IPS-18c (cell line): ENCODE measurements at regions not wholly inside any gene's neighbourhood (a gene's known extent, or its start where the extent isn't known, plus 50 kb on each side); places are given as distances from the start of the nearest gene placed in this dataset.
"Not testable (repeated sequence)": the region's sequence is repeated elsewhere in the genome, so short reads cannot be mapped to it uniquely, and the experiment has no call there.

Experiments used
- H3K4me3 ChIP-seq: 2 replicates; pipeline ENCODE4 v1.7.0; 2013; ENCODE audit warnings: low read depth, mild to moderate bottlenecking, low read length, moderate library complexity; ENCODE audit not compliant: insufficient read depth
- H3K9me3 ChIP-seq: one replicate; pipeline ENCODE4 v1.6.1; 2013; ENCODE audit warnings: mild to moderate bottlenecking, low read length, moderate library complexity; ENCODE audit not compliant: control insufficient read depth, insufficient read depth

DNA sequence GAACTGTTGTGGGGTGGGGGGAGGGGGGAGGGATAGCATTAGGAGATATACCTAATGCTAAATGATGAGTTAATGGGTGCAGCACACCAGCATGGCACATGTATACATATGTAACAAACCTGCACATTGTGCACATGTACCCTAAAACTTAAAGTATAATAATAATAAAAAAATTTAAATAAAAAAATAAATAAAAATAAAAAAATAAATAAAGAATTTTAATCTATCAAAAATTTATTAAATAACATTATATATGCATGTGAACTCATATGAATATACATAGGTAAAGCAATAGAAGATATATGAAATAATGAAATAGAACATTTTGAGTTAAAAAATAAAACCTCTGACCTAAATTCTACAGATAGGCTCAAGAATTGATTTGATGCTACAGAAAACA lies 764.2 kb upstream of the LRATD1 start:
- H3K9me3 ChIP-seq, H3K4me3 ChIP-seq: not testable (repeated sequence)

DNA sequence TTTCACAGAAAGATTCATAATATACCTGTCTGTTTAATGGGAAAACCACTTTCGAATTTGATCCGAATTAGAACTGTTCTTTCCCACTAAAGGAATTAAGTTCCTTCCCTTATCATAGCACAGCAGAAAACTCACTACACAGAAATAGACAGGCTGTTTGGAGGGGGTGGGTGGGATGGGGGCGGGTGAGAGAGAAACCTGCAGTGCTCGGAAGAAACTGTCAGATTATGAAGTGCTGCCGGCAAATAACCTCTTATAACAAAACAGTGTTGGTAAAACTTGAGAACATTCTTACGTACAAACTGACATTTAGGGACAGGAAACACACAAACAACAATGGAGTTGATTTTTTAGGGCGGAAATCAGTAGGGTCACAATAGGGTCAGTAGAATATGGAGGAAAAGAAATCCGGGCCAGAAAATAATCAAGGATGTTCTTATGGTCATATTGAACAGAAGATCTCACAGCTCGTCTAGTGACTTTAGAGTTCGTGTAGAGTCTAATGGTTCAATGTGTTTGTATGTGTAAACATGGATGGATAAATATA lies 756.0 kb upstream of the LRATD1 start:
- Histone ChIP-seq H3K9me3 (no peaks in the 10 kb centered on the region), H3K4me3 (no peak overlapping the region)

DNA sequence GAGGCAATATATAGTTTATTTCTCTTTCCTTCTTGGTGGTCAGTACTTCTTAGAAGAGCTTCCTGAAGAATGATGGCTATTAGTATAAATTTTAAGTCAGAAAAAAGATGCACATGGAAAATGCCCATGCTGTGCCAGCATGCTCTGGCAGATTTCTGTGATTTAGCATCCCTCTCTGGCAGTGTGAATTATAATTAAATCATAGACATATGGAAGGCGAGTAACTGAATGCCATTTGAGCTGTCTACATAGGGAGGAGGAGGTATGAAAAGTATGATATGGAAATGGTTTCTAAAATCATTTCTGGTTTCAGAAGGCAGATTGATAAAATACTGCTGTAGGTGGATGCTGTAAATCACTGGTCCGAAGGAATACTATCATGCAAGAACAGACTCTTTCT lies 754.9 kb upstream of the LRATD1 start:
- Histone ChIP-seq H3K4me3 (no peak overlapping the region), H3K9me3 (no peaks in the 10 kb centered on the region)

DNA sequence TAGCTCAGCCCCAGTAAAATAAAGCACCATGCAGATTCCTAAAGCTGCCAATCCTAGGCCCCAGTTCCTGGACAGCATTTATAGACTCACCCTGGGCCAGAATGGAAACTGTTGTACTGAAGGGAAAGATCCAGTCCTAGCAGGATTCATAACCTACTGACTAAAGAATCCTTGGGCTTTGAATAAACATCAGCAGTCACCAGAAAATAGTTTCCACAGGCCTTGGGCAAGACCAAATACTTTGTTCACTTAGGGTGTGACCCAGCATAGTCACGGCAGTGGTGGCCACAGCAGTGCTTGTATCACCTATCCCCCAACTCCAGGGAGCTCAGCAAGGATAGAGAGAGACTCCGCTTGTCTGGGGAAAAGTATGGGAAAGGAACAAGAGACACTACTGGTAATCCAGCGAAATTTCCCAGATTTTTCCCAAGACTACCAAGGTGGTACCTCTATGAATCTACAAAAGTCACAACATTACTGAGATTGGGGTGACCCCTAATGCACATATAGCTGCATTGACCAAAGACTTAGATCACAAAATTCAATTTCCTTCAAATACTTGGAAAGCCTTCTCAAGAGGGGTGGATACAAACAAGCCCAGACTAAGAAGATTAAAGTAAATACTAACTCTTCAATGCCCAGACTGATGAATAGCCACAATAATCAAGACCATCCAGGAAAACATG lies 748.1 kb upstream of the LRATD1 start:
- H3K4me3 ChIP-seq, result no peak overlapping the region
- H3K9me3 ChIP-seq, result no peaks in the 10 kb centered on the region

DNA sequence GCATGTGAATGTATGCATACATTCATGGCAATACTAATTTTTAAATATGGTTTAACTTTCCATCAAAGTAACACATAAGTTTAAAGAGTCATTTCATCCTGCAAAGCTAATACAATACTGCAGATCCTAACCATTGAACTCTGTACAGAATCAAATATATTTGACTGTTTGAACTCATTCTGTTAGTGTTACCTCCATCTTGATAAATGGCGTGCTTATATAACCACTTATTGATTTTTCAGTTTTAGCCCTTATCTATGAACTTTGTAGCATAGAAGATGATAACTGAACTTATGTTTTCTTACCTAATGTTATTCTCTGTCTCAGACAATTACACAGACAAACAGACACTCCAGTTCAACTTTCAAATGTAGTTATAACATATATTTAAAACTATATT lies 731.0 kb upstream of the LRATD1 start:
- Histone ChIP-seq H3K9me3 (peaks cover 4% of the 10 kb centered on the region), H3K4me3 (no peak overlapping the region)

DNA sequence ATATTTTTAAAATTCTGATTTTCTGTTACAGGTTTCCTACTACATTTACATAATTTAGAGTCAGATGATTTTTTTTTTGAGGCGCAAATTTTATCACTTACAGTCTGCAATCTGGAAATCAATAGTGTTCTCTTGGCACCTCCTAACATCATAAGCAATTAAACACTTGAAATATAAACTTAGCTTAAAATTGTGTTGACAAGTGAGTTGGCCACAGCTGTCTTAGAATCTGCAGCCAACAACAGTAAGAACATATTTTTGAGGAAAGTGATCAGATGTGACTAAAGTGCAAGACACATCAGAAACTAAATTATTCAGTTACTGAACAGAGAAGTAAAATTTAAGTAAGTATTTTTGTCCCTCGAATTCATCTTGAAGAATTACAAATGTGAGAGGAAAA lies 726.7 kb upstream of the LRATD1 start:
- H3K9me3 ChIP-seq, result no peaks in the 10 kb centered on the region

DNA sequence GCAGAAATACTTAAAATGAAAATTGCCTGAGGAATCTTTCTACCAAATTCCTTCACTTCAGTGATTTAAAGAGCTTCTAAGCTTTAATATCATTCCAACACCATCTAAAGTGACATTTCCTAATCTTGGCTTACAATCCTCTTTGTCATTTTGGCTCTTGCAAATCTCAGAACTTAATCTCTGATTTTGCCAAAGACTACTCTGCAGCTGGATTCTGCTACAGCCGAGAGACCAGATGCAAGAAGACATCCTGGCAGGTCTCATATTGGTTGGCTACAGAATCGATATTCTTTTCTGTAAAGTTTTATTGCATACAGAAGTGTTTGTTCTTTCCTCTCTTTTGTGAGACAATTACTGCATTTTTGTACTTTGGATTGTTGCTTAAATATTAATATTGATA lies 716.5 kb upstream of the LRATD1 start:
- no peaks in the 10 kb centered on the region for H3K9me3 ChIP-seq
- H3K4me3 ChIP-seq, result no peak overlapping the region

More for the DNA sequence above, 726.7 kb upstream of the LRATD1 start:
- H3K4me3 ChIP-seq, result no peak overlapping the region

DNA sequence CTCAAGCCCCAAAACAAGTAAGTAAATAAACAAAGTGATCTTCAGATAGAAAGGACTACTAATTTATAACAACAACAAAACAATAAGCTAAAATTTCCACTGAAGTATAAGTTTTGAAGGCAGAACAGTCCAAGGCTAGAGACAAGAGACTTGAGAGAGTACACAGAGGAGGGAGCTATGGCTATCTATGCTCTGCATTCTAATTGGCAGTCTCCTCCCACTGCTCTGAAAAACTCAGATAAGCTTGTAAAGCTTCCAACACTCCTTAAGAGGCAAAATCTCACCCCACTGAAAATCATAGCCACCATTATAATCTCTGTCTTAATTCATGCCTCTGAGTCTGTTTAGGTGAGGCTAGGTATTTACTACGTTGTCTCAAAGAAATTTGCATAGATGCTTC lies 714.6 kb upstream of the LRATD1 start:
- Histone ChIP-seq H3K9me3 (no peaks in the 10 kb centered on the region), H3K4me3 (no peak overlapping the region)

DNA sequence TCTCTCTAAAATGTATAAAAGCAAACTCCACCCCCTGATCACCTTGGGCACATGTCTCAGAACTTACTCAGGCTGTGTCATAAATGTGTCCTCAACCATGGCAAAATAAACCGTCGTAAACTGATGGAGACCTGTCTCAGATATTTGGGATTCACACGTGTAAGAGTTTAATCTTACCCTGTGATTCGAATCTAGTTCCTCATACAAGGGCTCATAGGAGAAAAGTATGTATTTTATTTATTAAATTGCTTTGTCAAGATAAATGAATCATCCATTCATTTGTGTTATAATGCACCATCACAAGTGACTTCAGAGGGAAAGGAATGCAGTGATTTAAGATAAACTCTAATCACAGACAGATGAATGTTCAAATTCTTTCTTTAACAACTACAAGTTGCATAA lies 712.5 kb upstream of the LRATD1 start:
- H3K9me3 ChIP-seq, result no peaks in the 10 kb centered on the region
- no peak overlapping the region for H3K4me3 ChIP-seq

DNA sequence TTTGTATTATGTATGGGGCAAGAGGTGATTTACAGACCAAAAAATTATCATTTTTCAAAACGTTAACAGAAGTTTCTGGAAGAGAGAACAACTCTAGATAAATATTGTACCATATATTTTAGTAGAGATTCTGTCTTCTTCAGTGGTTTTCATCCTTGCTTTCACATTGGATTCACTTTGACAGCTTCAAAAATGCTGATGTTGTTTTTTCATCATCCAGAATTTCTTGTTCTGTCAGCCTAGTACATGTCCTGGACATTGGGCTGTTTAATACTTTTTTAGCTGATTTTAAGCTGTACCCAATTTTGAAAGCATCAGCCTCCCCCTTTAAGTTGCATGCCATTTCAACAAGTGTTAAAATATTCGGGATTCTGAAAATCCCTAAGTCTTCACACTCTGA lies 711.3 kb upstream of the LRATD1 start:
- Histone ChIP-seq H3K4me3 (no peak overlapping the region), H3K9me3 (no peaks in the 10 kb centered on the region)

DNA sequence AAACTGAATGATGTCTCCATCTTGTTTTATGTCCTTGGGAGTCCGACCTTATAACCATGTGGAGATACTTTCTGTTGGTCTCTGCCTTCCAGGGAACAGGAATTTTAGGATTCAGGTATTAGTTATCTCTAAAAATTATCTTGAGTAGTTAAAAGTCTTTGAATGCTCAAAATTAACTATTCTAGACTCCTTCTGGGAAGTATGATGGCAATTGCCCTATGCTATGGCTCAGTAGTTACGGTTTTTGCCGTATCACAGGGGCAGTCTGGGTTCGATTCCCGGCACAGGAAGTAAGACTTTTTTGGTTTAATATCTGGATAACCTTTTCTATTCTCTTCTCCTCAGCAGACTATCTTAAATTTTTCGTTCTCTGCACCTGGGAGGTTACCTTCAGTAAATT lies 708.7 kb upstream of the LRATD1 start:
- H3K9me3 ChIP-seq, result peaks cover 2% of the 10 kb centered on the region

DNA sequence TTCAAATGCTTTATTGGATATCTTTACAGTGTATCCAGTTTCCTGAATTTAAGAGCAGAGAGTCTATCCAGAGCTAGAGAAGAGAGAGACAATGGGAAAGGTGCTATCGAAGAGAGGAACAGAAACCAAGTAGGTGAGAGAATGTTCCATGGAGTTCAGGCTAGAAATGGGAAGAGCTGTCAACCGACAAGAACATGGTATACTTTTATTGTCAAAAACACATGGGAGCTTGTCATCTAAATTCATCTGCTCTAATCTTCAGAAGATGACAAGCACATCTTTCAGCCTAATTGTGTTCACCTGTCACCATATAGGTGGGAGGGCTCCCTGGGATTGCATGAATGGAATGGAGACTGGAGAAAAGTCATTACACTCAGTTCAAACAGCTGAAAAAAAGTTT lies 690.4 kb upstream of the LRATD1 start:
- Histone ChIP-seq H3K9me3 (no peaks in the 10 kb centered on the region), H3K4me3 (no peak overlapping the region)

More for the DNA sequence above, 708.7 kb upstream of the LRATD1 start:
- no peak overlapping the region for H3K4me3 ChIP-seq

DNA sequence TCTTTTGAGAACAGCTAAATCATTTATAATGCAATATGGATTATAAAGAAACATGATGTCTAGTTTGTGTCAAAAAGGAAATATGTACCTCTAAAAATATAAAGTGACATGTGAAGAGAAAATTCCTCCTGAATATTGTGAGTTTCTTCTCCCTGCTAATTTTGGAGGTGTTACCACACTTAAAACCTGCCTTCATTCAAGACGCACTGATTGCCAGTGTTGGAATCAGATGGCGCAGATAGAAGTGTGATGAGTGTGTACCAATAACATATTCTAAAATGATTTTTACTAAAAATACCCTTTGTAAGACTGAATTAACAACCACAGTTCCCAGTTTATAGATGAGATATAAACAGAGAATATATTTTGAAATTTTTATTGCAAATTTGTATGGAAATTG lies 681.8 kb upstream of the LRATD1 start:
- Histone ChIP-seq H3K9me3 (no peaks in the 10 kb centered on the region), H3K4me3 (no peak overlapping the region)

DNA sequence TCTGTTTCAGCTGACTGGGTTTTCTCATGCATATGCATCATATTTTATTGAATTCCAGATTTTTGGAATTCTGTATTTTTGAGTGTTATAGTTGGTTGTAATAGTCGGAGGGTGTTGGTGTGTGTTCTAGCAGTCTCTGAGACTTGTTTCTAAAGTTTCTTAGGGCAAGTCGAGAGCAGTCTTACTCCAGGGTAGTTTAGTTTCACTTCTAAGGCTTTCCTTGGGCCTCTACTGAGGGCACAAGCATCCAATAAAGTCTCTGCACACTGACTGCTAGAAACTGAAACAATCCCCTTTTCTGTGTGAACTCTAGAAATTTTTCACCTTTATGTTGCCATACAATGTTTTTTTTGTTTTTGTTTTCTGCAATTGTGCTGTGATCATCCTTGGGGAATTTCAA lies 663.7 kb upstream of the LRATD1 start:
- Histone ChIP-seq H3K9me3 (no peaks in the 10 kb centered on the region), H3K4me3 (no peak overlapping the region)

DNA sequence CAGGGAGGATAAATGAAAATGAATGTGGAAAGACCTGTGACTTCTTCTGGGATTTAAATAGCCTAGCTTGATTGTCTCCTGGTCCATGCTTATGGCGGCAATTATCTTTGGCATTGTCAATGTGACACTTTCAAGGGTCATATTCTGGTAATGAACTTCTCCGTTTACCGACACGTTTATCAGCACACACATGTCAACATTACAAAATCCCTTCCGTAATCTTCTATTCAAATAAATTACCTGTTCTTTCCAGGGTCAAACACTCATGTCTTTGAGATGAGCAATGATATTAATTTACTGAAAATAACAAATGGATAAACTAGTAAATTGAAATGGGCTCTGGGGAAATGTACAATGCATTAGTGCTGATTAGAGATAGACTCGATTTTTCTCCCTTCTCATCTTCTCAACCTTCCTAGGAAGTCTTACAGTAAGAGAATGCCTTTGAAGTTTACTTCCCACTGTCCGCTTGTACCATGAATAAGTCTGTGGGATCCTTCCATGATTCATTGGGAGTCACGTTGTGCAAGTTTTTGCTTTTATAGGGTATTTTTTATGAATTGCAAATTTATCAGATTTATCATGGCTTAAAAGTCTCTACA lies 646.3 kb upstream of the LRATD1 start:
- H3K4me3 ChIP-seq, result no peak overlapping the region
- no peaks in the 10 kb centered on the region for H3K9me3 ChIP-seq

DNA sequence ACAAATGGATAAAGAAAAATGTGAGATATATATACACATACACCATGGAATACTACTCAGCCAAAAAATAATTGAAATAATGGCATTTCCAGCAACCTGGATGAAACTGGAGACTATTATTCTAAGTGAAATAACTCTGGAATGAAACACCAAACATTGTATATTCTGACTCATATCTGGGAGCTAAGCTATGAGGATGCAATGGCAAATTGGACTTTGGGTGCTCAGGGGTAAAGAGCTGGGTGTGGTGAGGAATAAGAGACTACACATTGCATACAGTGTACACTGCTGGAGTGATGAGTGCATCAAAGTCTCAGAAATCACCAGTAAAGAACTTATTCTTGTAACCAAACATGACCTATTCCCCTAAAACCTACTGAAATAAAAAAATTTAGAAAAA lies 636.0 kb upstream of the LRATD1 start:
- no peak overlapping the region for H3K4me3 ChIP-seq
- H3K9me3 ChIP-seq, result peaks cover 2% of the 10 kb centered on the region

DNA sequence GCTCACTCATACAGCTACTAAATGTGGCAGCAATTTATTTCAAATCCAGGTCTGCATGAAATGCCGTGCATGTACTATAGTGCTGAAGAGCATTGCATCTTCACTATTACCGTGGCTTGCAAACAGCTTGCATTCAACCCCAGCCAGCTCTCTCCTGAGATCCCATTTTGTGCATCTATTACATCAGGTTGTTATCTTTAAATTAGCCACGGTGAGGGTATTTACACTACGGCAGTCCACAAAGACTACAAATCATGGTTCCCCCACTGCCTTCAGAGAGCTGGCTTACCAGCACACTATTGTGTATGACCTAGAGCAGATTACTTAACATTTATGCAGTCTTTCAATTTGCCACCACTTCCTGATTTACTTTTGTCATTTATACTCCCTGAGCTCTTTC lies 621.3 kb upstream of the LRATD1 start:
- peaks cover 2% of the 10 kb centered on the region for H3K9me3 ChIP-seq
- H3K4me3 ChIP-seq, result no peak overlapping the region

DNA sequence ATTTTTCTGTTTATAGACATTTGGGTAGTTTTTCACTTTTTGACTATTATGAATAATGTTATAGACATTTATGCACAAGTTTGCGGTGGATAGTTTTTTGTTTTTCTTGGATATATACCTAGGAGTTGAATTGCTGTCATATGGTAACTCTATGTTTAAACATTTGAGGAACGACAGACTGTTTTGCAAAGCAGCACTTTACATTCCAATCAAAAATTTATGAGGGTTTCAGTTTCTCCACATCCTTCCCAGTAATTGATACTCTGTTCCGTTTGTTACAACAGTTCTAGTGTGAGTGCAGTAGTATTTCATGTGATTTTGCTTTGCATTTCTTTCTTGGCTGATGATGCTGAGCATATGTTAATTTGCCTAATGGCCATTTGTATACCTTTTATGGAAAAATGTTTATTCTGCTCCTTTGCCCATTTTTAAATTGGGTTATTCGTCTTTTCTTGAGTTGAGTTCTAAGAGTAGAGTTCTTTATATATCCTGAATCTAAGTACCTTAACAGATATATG lies 617.3 kb upstream of the LRATD1 start:
- Histone ChIP-seq H3K4me3 (no peak overlapping the region), H3K9me3 (peaks cover 2% of the 10 kb centered on the region)
